ENCODE measurements at regions not wholly inside any gene's neighbourhood (a gene's known extent, or its start where the extent isn't known, plus 50 kb on each side); places are given as distances from the start of the nearest gene placed in this dataset.

DNA sequence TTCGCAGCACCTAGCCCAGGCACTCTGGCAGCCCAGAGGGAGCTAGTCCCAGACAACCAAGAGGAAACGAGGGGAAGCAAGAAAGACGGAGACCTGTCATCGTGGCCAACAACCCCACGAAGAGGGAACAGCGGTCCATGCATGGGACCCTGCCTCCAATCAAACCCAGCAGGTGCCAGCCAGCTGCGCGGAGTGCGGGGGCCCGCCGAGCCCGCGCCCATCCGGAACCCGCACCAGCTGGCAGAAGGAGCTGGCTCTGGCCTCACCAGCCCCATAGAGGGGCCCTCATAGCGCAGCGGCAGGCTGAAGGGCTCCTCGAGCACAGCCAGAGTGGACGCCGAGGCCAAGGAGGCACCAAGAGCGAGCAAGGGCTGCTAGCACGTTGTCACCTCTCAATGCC lies 332.4 kb upstream of the MAGEB18 start:
- Histone ChIP-seq H4K20me1 (ENCODE audit: insufficient read depth, low read length) (no peaks in the 10 kb centered on the region), H3K4me2 (ENCODE audit: low read length) (no peak overlapping the region), H3K4me1 (ENCODE audit: insufficient read depth, low read length, poor library complexity, severe bottlenecking) (no peaks in the 10 kb centered on the region), H2AFZ (ENCODE audit: low read length) (no peak overlapping the region), H3K4me3 (ENCODE audit: low read depth, low read length, poor library complexity, severe bottlenecking) (no peak overlapping the region), H3K9me3 (ENCODE audit: low read length) (no peaks in the 10 kb centered on the region), H3K27ac (ENCODE audit: low read depth, low read length, poor library complexity, severe bottlenecking) (no peak overlapping the region), H3K9me2 (ENCODE audit: insufficient read depth, low read length) (no peaks in the 10 kb centered on the region), H3K36me3 (ENCODE audit: insufficient read depth, low read length) (no peaks in the 10 kb centered on the region), H3K79me2 (ENCODE audit: insufficient read depth, low read depth, low read length) (no peaks in the 10 kb centered on the region)
- no peak for TF ChIP-seq EZH2phosphoT487 (IDR thresholded peaks at IDR 0.05; ENCODE audit: borderline replicate concordance, low read depth, low read length)
- TF ChIP-seq CTCF (conservative IDR thresholded peaks at IDR 0.05; ENCODE audit: low read length): no peak
- POLR2A ChIA-PET: no interaction called here
- intact Hi-C loops (cut with micrococcal nuclease; ENCODE audit: unreplicated experiment): no loop called here
- DNase-seq (ENCODE audit: low spot score): no peak
- CTCF ChIA-PET (ENCODE audit: unreplicated experiment): no interaction called here
- no TSS peak for BruUV-seq (replicated peaks)

DNA sequence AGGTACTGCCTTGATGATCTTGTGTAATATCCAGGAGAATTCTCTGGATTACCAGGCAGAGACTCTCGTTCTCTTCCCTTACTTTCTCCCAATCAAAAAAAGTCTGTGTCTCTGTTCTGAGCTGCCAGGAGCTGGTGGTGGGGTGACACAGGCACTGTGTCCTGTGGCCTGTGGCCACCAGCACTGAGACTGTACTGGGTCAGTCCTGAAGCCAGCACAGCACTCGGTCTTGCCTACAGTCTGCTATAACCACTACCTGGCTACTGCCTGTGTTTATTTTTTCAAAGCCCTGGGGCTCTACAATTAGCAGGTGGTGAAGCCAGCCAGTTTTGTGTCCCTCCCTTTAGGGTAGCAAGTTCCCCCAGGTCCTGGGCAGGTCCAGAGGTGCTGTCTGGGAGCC lies 331.1 kb upstream of the MAGEB18 start:
- Histone ChIP-seq H3K9me3 (ENCODE audit: low read length) (no peaks in the 10 kb centered on the region), H3K9me2 (ENCODE audit: insufficient read depth, low read length) (no peaks in the 10 kb centered on the region), H2AFZ (ENCODE audit: low read length) (no peak overlapping the region), H3K4me3 (ENCODE audit: low read depth, low read length, poor library complexity, severe bottlenecking) (no peak overlapping the region), H3K4me1 (ENCODE audit: insufficient read depth, low read length, poor library complexity, severe bottlenecking) (no peaks in the 10 kb centered on the region), H4K20me1 (ENCODE audit: insufficient read depth, low read length) (no peaks in the 10 kb centered on the region), H3K4me2 (ENCODE audit: low read length) (no peak overlapping the region), H3K27ac (ENCODE audit: low read depth, low read length, poor library complexity, severe bottlenecking) (no peak overlapping the region), H3K36me3 (ENCODE audit: insufficient read depth, low read length) (no peaks in the 10 kb centered on the region), H3K79me2 (ENCODE audit: insufficient read depth, low read depth, low read length) (no peaks in the 10 kb centered on the region)
- BruUV-seq (replicated peaks): no TSS peak
- ChIA-PET POLR2A (no interaction called here), CTCF (ENCODE audit: unreplicated experiment) (no interaction called here)
- TF ChIP-seq EZH2phosphoT487 (IDR thresholded peaks at IDR 0.05; ENCODE audit: borderline replicate concordance, low read depth, low read length): no peak
- no peak for TF ChIP-seq CTCF (conservative IDR thresholded peaks at IDR 0.05; ENCODE audit: low read length)
- DNase-seq (ENCODE audit: low spot score): no peak
- intact Hi-C loops (cut with micrococcal nuclease; ENCODE audit: unreplicated experiment): no loop called here

DNA sequence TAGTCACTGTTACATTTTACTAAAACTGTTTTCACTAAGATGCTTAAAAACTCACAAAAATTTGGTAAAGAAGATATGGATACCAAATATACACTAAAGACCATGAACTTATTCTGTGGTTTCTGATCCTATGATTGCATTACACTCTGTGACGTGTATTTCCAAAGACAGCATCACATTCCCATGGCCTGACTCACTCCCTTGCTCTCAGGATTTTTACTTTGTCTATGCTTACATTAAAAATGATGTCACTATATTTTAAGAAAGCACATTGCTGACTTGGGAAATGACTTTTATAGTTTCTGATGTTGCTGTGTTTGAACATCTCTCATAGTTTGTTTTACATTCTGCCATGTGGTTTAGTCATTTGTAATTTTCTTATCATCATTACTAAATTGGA lies 327.9 kb upstream of the MAGEB18 start:
- ChIA-PET CTCF (ENCODE audit: unreplicated experiment) (no interaction called here), POLR2A (no interaction called here)
- TF ChIP-seq CTCF (conservative IDR thresholded peaks at IDR 0.05; ENCODE audit: low read length): no peak
- Histone ChIP-seq H3K9me2 (ENCODE audit: insufficient read depth, low read length) (no peaks in the 10 kb centered on the region), H3K9me3 (ENCODE audit: low read length) (no peaks in the 10 kb centered on the region), H3K4me3 (ENCODE audit: low read depth, low read length, poor library complexity, severe bottlenecking) (no peak overlapping the region), H3K4me1 (ENCODE audit: insufficient read depth, low read length, poor library complexity, severe bottlenecking) (no peaks in the 10 kb centered on the region), H2AFZ (ENCODE audit: low read length) (no peak overlapping the region), H3K27ac (ENCODE audit: low read depth, low read length, poor library complexity, severe bottlenecking) (no peak overlapping the region), H3K4me2 (ENCODE audit: low read length) (no peak overlapping the region), H4K20me1 (ENCODE audit: insufficient read depth, low read length) (no peaks in the 10 kb centered on the region), H3K36me3 (ENCODE audit: insufficient read depth, low read length) (no peaks in the 10 kb centered on the region), H3K79me2 (ENCODE audit: insufficient read depth, low read depth, low read length) (no peaks in the 10 kb centered on the region)
- no peak for DNase-seq (ENCODE audit: low spot score)
- intact Hi-C loops (cut with micrococcal nuclease; ENCODE audit: unreplicated experiment): no loop called here
- no TSS peak for BruUV-seq (replicated peaks)
